CD1c-positive myeloid dendritic cell (primary cell): ENCODE measurements at regions not wholly inside any gene's neighbourhood (a gene's known extent, or its start where the extent isn't known, plus 50 kb on each side); places are given as distances from the start of the nearest gene placed in this dataset.

ENCODE experiments used
- DNase-seq: peaks from one replicate; pipeline ENCODE4 v3.0.0-alpha.2; 2016; ENCODE audit errors: extremely low spot score

DNA sequence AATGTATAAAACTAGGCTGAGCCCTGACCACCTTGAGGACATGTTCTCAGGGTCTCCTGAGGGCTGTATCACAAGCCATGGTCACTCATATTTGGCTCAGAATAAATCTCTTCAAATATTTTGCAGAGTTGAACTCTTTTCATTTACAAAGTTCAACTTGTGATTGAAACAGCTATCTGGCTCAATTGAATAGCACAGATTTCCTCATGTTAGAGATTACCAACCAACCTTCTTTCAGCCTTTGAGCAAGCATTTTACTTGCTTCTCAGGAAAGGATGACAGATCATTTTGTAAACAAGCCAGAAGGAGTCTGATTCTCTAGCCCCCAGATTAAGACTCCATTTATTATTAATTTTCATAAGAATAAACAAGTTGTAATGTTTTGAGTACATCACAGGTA lies 111.0 kb upstream of the DOK5 start:
- no peak for DNase-seq

DNA sequence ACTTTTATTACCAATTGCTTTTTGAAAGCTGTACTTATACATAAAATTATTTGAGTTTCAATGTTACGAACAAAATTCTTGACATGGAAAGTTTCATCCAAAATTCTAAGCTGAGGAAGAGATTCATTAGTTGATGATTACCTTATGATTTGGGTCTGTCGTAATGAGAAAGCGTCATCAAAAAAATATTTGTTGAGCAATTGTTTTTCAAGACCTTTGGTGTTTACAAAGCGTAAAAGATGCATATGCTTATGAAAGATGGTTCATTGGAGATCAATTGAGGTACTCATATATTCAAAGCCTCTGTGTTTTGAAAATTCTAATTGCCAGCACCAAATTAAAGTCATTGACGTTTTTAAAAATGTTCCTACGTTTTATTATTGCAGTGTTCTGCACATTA lies 110.5 kb upstream of the DOK5 start:
- DNase-seq: no peak

DNA sequence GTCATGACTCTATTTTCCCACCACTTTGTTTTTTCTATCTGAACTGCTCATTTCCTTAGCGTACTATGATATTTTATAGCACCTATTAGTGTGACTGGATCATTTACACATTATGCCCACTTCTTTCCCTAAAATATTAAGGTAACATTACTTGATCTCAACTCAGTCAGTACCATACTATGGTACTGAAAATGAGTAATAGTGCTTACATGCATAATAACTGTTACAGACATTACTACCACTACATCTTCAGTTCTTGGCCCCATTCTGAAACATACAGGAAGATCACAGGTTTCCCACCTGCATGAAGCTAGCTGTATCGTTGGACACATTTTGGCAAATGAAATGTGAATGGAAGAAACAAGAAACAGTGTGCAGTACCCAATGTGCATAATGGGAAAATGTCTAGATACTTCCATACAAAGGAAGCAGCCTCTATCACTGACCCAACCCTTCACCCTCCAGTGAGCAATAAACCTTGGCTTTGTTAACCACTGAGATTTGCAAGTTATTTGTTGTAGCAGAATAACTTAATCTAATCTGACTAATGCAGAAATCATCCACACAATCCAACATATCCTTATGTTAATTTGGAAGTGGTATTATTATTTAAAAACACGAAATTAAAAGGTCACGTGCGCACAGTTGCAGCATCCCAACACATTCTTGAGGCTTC lies 108.6 kb upstream of the DOK5 start:
- DNase-seq: no peak

DNA sequence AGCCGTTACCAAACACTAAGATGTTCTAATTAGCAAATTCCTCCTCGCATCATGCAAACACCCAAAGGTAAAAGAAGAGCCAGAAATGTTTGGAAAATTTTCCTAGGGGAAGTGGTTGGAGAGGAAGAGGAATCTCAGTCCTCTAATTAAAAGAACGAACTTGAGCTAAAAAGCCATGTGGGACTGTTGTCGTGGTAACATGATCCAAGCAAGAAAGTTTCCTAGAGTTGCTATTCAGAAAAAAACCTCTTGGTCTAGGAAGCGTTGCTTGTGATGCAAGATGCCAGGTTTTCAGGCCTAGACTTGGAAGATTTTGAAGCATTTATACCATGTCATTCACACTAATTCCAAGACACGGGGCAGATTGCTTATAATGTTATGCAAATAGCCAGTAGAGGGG lies 106.8 kb upstream of the DOK5 start:
- no peak for DNase-seq

DNA sequence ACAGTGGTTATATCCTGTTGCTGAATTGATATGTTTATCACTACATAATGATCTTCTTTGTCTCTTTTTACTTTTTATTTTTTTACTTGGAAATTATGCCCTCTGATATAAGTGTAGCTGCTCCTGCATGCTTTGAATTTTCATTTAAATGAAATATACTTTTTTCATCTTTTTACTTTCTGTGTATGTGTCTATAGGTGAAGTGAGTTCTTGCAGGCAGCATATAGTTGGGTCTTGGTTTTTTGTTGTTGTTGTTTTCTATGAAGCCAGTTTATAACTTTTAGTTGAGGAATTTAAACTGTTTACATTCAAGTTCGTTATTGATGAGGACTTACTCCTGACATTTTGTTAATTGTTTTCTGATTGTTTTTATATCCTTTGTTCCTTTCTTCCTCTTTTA lies 103.1 kb upstream of the DOK5 start:
- no peak for DNase-seq

DNA sequence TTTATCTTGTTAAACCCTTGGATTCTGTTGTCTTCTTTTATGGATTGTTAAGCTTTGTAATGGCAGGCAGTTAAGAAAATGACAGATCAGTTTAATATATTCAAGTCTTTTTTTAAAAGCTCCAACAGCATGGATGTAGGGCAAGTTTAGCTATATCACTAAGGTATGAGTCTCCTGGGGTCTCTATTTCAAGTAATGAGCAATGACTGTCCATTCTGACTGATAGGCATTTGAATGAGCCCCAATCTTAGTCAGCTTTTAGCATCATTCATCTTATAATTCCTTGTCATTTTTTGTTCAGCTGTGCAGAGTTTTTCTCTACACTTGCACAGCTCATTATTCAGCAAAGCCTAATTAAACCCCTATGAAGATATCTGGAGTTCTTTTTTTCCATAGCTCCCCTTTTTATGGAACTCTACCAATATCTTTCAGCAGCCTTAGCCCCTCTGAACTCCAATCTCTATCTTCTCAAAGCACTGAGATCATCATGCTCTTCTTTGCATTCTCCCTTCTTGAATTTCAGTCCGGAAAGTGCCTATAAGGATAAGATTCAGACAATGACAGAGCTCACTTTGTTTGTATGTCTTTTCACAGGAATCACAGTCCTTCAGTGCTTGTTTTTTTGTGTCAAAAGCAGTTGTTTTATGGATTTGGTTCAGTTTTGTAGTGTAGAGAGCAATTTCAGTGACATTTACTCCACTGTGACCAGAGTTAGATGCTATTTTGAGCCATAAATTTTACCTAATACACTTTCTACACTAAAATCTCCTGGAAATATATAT lies 97.2 kb upstream of the DOK5 start:
- no peak for DNase-seq

DNA sequence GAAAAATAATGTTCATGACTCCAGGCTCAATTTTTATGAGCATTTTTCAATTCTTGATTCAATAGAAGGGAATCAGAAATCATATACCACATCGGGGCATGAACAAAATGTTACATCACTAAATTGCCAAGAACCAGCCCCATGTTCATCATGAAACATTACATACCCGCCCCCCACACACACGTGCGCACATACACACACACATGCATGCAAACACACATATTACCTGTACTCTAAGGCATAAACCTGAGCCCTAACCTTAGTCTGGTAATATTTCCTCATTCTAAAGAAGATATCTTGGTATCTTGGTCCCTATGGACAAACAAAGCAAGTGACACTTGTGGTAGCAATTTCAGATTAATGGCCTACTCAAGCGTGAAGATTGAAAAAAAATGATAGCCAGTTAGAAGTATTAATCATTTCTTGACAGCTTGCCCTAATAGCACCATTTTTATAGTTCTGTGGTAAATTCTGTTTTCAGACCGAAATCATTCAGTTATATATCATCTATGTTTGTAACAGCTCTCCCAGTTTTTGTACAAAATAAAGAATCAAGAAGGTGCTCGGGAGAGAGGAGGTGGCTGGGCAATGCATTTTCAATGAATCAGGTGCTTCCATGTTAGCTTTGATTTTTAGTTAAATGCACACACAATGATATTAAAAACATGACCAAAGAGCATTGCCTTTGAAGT lies 95.4 kb upstream of the DOK5 start:
- no peak for DNase-seq

DNA sequence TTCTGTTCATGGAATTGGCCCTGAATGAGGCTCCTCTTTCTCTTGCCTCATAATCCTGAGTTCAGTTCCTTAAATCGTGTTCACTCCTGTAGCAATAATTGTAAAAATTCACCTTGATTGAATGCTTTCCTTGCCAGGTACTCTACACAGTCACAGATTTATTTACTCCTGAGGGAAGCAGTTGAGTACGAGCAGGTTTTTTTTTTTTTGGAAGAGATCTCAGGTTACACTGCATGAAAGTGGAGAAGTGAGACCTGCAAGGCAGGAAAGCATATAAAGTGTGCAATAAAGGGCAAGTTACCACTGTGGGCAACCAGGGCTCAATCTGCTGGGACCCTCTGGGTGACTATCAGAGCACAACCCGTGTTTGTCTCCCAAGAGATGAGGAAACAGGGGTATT lies 93.0 kb upstream of the DOK5 start:
- DNase-seq: no peak

DNA sequence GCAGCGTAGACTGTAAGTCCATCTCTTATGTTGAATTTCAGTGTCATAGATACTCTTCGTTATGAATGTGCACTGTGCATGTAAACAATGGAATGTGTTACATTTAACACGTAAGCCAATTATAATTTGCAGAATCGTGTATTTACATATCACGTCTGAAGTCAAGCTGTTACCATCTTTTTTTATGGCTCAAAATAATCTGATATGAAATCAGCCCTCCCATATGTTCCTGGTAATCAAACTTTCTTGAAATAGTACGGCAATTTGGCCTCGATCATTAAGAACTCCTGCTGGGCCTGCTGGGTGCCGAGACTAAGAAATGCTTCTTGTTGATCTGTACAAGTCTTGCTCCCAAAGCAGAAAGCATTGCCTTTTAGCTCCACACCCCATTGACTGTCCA lies 89.6 kb upstream of the DOK5 start:
- no peak for DNase-seq

DNA sequence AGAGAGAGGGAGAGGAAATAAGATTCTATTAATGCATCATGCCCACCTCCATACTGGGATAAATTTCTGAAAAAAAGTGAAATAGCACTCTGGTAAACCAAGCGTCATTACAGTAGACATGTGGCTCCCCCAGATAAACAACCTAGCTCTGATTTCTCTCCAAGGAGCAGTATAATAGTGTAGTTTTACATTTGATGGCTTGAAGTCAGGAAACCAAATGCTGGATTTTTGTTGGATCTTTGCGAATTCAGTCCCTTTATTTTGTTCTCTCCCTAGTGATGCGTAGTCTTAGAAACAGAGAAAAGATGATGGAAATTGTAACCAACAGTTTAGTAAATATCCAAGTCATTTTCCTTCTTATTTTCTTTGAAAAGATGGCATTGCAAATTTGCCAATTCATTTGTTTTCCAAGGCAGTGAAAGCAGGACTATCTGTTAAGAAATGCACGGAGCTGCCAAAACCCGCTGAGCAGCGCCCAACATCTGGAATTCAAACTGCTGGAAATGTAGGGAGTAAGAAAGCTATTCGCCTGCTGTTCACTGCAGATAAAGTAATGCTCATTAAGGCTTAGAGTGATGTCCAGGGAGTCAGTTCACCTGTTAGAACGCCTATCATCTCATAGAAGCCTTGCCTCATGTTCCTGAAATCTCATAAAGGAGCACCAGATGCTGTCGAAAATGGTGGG lies 85.7 kb upstream of the DOK5 start:
- DNase-seq: no peak

DNA sequence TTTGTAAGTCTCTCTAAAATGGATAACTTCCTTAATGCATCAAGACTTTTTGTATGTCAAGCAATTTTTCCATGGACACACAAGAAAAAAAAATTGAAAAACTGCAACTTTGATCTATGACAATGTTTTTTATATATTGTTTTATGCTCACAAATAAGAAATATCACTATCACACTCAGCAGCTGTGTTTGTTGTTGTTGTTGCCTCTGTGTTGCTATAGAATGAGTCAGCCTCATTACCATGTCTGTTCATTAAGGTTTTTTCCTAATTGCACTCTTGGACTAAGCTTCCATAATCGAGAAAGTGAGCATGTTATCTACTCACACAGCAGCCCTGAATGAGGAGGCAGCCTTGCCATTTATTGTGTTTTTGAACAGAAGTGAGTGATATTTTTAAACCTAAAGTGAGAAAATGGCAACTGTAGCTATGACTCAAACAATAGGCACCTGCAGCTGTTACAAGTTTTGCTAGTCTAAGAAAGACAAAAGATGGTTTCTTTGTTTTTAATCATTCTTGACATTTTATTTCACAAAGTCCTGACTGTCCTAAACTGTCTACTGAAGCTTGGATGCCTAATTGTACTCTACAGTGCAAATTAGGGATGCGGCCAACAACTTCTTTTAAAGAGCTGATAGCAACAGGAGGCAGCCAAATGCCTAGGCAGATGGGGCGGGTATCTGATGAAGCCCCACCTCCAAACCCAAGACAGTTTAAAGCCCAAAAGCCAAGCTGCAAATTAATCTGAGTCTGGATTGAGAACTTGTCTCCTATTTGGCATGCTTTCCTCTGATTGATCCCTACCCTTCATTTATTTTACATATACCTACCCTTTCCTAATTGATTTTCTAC lies 77.9 kb upstream of the DOK5 start:
- DNase-seq: no peak

DNA sequence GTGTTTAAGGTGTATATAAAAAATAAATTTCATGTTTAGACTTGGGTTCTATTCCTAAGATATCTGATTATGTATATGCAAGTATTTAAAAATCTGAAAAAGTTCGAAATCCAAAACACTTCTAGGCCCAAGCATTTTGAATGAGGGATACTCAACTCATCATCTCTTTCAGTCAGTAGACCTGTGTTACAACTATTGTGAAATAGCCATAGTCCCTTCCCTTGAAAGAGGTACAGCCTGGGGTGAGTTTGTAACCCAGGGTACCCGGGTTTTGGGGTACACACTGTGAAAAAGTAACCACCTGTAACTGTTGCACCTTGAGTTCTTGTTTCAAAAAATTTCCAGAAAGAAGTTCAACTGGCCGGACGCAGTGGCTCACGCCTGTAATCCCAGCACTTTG lies 76.6 kb upstream of the DOK5 start:
- DNase-seq: no peak

DNA sequence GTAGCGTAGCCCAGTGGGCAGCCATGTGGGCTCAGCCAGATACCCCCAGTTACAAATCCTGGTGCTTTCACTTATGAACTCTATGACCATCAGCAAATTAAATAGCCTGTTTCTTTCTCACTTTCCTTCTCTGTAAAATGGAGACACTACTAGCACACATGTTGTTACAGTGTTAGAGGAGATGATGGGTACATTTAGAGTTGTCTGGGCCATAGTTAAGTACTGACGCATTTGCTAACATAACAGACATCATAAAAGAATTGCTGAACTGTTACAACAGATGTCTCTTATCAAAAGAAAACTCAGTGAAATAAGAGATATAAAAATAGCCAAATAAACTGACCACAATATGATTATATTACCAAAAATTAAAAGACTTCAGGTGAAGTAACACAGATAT lies 69.9 kb upstream of the DOK5 start:
- no peak for DNase-seq

DNA sequence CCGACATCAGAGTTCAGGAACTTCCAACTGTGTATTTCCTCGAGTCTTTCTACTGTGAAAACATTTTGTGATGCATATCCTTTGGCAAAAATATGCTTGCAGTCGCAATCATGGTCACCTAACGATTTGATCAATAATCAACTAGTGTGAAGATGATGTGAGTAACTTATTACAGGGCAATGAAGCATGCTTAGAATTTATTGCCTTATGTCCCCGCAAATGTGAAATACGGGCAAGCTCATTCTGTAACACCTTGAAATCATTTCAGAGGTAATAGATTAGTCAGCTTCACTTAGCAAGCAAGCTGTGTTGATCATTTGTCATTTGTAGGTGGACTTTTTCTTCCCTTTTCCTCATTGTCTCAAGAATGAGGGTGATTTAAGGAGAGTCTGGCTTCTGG lies 67.9 kb upstream of the DOK5 start:
- DNase-seq: no peak

DNA sequence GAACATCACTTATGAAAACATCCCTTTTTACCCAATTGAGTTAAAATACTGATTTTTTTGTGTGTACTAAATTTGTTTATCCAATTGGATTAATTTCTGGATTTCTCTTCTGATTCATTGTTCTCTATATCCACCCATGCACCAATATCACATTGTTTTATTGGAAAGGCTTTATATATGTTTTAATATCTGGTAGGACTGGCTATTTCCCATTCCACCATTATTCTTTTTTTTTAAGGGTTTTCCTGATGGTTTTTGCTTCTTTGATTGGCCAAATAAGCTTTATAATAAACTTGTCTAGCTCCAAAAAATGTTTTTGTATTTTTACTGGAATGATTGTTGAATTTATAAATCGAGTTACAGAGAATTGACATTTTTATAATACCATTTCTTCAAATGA lies 59.4 kb upstream of the DOK5 start:
- DNase-seq: no peak

DNA sequence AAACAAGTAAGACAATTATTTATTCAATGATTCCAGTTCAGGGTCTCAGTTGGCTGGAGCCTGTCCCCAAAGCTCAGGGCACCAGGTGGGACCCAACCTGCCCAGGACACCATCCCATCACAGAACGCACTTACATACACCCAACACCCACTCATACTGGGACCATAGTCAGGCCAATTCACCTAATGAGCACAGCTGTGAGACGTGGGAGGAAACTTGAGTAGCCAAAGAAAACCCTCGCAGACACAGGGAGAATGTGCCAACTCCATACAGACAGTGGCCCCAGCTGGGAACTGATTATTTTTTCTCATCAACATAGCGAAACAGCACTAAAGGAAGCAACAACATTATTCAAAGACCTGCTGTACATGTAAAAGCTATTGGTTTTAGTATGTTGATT lies 58.6 kb upstream of the DOK5 start:
- no peak for DNase-seq

DNA sequence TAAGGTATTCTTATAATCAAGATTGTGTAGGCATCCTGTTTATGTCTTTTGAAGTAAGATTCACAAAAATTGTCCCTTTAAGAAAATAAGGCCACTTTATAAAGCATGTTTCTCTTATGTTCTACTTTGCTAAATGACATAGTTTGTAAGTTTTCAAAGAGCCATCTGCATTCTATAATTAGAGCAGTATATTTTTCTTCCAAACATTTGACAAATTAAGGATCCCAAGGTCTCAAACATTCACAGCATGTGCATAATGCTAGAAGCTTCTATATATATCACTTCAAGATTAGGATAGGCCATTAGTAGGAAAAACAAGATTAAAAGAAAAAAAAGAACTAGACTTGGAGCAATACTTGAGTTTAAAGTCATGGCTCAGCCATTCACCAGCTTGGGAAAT lies 55.9 kb upstream of the DOK5 start:
- no peak for DNase-seq
